GM19043 (cell line): ENCODE measurements at regions not wholly inside any gene's neighbourhood (a gene's known extent, or its start where the extent isn't known, plus 50 kb on each side); places are given as distances from the start of the nearest gene placed in this dataset.

Experiments used
- ATAC-seq: cut with Tn5 transposase; IDR thresholded peaks from one replicate; pipeline ENCODE4 v1.9.1; 2021; ENCODE audit warnings: low read depth; ENCODE audit not compliant: unreplicated experiment

GRCh38 chr4:30641345-30641744 lies 78.8 kb upstream of the PCDH7 start:
- no peak for ATAC-seq

GRCh38 chr4:30642567-30642966 lies 77.6 kb upstream of the PCDH7 start:
- no peak for ATAC-seq

- no peak for ATAC-seq
These were observed 66.9 kb upstream of the PCDH7 start for GRCh38 chr4:30653291-30653690.

- ATAC-seq: no peak
These were observed 63.3 kb upstream of the PCDH7 start for GRCh38 chr4:30656828-30657227.

- no peak for ATAC-seq
These were observed 52.2 kb upstream of the PCDH7 start for GRCh38 chr4:30667919-30668318.

- ATAC-seq: no peak
These were observed 50.0 kb upstream of the PCDH7 start for GRCh38 chr4:30670206-30670605.
